Activated CD8-positive, alpha-beta T cell treated with anti-CD3 and anti-CD28 coated beads for 36 hours (primary cell): ENCODE measurements at regions not wholly inside any gene's neighbourhood (a gene's known extent, or its start where the extent isn't known, plus 50 kb on each side); places are given as distances from the start of the nearest gene placed in this dataset.

Experiments used
- ATAC-seq: fragments of 200-7000 bp; cut with Tn5 transposase; one replicate; pipeline ENCODE4 v1.10.0; 2021; ENCODE audit warnings: mild to moderate bottlenecking, moderate library complexity
- CTCF ChIA-PET: fragments of 350-600 bp; sonication (Branson Sonifier 250); formaldehyde crosslinking; loops from one replicate; lab custom pipeline; 2021; ENCODE audit warnings: antibody characterized with exemption; lab: Charles Lee
- POLR2A ChIA-PET: fragments of 350-600 bp; sonication (Branson Sonifier 250); formaldehyde crosslinking; loops from one replicate; lab custom pipeline; 2021; ENCODE audit warnings: antibody characterized with exemption; lab: Charles Lee
- DNase-seq: peaks from one replicate; pipeline ENCODE4 v3.0.0-alpha.2; 2020
- H3K27ac Mint-ChIP-seq: one replicate; pipeline ENCODE4 v1.8.0; 2021; ENCODE audit warnings: mild to moderate bottlenecking, mixed read lengths
- H3K27me3 Mint-ChIP-seq: one replicate; pipeline ENCODE4 v1.8.0; 2021; ENCODE audit warnings: mixed read lengths
- H3K36me3 Mint-ChIP-seq: one replicate; pipeline ENCODE4 v1.8.0; 2021; ENCODE audit warnings: low read depth, mixed read lengths
- H3K4me1 Mint-ChIP-seq: one replicate; pipeline ENCODE4 v1.8.0; 2021; ENCODE audit warnings: low read depth, mixed read lengths
- H3K4me3 Mint-ChIP-seq: one replicate; pipeline ENCODE4 v1.8.0; 2021; ENCODE audit warnings: mild to moderate bottlenecking, moderate library complexity, mixed read lengths
- H3K9me3 Mint-ChIP-seq: one replicate; pipeline ENCODE4 v1.8.0; 2021; ENCODE audit warnings: mixed read lengths
- intact Hi-C: fragments of 100-400 bp; cut with micrococcal nuclease; formaldehyde crosslinking; loops from one replicate; pipeline ENCODE4 v1.10.0; 2022
- TF ChIP-seq, protein P1 (sequence below): fragments of 200-600 bp; IDR thresholded peaks from one replicate; pipeline ENCODE4 v1.8.0; 2022; ENCODE audit warnings: antibody characterized with exemption, mild to moderate bottlenecking

DNA sequence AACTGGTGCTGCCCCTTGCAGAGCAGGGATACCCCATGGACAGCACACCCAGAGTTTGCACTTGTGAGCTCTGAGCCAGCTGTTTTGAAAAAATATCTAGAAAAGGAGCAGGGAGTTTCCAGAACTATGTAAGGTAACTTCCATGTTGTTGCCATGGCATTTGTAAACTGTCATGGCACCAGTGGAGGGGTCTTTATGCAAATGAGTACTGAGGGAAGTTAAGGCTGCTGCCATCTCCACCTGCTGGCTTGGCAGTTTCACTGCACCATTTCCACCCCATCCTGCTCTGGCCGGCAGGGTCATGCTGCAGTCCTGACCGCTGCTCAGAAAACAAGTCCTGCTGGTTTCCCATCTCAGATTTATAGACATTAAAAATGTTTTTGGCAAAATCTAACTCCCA, 52.3 kb upstream of the SNTG2 start:
- H3K27ac Mint-ChIP-seq = no peak overlapping the region
- TF ChIP-seq, protein P1, sequence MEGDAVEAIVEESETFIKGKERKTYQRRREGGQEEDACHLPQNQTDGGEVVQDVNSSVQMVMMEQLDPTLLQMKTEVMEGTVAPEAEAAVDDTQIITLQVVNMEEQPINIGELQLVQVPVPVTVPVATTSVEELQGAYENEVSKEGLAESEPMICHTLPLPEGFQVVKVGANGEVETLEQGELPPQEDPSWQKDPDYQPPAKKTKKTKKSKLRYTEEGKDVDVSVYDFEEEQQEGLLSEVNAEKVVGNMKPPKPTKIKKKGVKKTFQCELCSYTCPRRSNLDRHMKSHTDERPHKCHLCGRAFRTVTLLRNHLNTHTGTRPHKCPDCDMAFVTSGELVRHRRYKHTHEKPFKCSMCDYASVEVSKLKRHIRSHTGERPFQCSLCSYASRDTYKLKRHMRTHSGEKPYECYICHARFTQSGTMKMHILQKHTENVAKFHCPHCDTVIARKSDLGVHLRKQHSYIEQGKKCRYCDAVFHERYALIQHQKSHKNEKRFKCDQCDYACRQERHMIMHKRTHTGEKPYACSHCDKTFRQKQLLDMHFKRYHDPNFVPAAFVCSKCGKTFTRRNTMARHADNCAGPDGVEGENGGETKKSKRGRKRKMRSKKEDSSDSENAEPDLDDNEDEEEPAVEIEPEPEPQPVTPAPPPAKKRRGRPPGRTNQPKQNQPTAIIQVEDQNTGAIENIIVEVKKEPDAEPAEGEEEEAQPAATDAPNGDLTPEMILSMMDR = no peak
- ChIA-PET CTCF (no interaction called here), POLR2A (no interaction called here)
- no peak for DNase-seq
- no peak overlapping the region for H3K4me3 Mint-ChIP-seq
- peaks cover 29% of the 10 kb centered on the region for H3K9me3 Mint-ChIP-seq
- peak; percentile 20 for ATAC-seq
- intact Hi-C loops = no loop called here
- peaks cover 5% of the 10 kb centered on the region for H3K27me3 Mint-ChIP-seq
- no peaks in the 10 kb centered on the region for H3K36me3 Mint-ChIP-seq
- H3K4me1 Mint-ChIP-seq = no peaks in the 10 kb centered on the region

DNA sequence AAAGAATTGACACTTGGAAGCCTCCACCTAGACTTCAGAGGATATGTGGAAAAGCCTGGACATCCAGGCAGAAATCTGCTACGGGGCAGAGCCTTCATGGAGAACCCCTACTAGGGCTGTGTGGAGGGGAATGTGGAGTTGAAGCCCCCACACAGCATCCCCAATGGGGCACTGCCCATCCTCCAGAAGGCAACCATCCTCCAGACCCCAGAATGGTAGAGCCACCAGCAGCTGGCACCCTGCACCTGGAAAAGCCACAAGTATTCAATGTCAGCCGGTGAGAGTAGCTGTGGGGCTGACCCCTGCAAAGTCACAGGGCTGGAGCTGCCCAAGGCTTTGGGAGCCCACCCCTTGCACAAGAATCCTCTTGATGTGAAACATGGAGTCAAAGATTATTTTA, 53.6 kb upstream of the SNTG2 start:
- Mint-ChIP-seq H3K4me1 (no peaks in the 10 kb centered on the region), H3K4me3 (no peak overlapping the region), H3K9me3 (peaks cover 29% of the 10 kb centered on the region), H3K27ac (no peak overlapping the region), H3K27me3 (peaks cover 10% of the 10 kb centered on the region), H3K36me3 (no peaks in the 10 kb centered on the region)
- TF ChIP-seq, protein P1 = no peak
- ATAC-seq (no peak), DNase-seq (no peak)
- POLR2A ChIA-PET = no interaction called here
- CTCF ChIA-PET = interaction anchor here (1.3 kb wide), 1 partner anchor 13 kb away, joined by 3 read pairs; no protein-coding TSS in a partner anchor
- intact Hi-C loops = no loop called here

DNA sequence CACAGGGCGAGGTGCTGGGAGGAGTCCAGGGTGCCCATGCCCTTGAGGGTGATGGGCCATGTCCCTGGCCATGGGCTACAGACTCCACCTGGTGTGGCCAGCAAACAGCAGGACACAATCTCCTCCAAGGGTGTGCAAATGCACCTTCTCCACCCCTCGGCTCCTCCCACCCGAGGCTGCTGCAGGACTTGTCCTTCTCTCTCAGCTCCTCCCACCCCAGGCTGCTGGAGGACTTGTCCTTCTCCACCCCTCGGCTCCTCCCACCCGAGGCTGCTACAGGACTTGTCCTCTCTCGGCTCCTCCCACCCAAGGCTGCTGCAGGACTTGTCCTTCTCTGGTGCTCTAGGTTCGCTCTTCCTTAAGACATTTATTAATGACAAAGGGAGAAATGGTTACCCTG, 57.3 kb upstream of the SNTG2 start:
- DNase-seq = no peak
- POLR2A ChIA-PET = no interaction called here
- no peaks in the 10 kb centered on the region for H3K36me3 Mint-ChIP-seq

DNA sequence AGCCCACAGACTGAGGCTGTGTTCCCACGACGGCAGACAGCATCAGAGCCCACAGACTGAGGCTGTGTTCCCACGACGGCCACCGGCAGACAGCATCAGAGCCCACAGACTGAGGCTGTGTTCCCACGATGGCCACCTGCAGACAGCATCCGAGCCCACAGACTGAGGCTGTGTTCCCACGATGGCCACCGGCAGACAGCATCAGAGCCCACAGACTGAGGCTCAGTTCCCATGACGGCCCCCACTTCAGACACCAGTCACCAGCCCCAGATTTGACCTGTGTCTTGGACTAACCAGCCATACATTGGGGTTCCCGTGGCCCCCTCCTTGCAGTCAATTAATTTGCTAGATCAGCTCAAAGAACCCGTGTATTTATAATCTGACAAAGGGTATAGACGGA, 57.8 kb upstream of the SNTG2 start:
- no peak for DNase-seq
- TF ChIP-seq, protein P1 = no peak
- ChIA-PET POLR2A (no interaction called here), CTCF (no interaction called here)
- ATAC-seq = no peak
- Mint-ChIP-seq H3K27me3 (peaks cover 20% of the 10 kb centered on the region), H3K4me3 (no peak overlapping the region), H3K36me3 (no peaks in the 10 kb centered on the region), H3K9me3 (peaks cover 23% of the 10 kb centered on the region), H3K27ac (no peak overlapping the region), H3K4me1 (no peaks in the 10 kb centered on the region)
- intact Hi-C loops = no loop called here

More for the DNA sequence above, 57.3 kb upstream of the SNTG2 start:
- Mint-ChIP-seq H3K9me3 (peaks cover 24% of the 10 kb centered on the region), H3K4me1 (no peaks in the 10 kb centered on the region), H3K27me3 (peaks cover 20% of the 10 kb centered on the region), H3K27ac (no peak overlapping the region), H3K4me3 (no peak overlapping the region)
- TF ChIP-seq, protein P1 = no peak
- ATAC-seq = peak; percentile 27
- intact Hi-C loops = no loop called here
- CTCF ChIA-PET = no interaction called here

DNA sequence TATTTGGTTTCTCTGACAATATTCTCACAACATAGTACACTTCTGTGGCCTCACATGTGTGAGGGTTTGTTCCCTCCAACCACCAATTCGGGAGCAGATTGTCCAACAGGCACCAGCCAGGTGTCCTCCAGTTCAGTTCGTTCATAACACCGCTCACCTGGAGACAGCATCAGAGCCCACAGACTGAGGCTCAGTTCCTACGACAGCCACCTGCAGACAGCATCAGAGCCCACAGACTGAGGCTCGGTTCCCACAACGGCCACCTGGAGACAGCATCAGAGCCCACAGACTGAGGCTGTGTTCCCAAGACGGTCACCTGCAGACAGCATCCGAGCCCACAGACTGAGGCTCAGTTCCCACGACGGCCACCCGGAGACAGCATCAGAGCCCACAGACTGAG, 58.2 kb upstream of the SNTG2 start:
- POLR2A ChIA-PET = no interaction called here

More for the DNA sequence above, 58.2 kb upstream of the SNTG2 start:
- TF ChIP-seq, protein P1 = no peak
- Mint-ChIP-seq H3K27ac (no peak overlapping the region), H3K4me1 (no peaks in the 10 kb centered on the region), H3K4me3 (no peak overlapping the region), H3K27me3 (peaks cover 20% of the 10 kb centered on the region), H3K36me3 (no peaks in the 10 kb centered on the region), H3K9me3 (peaks cover 18% of the 10 kb centered on the region)
- no peak for DNase-seq
- intact Hi-C loops = no loop called here
- CTCF ChIA-PET = no interaction called here
- no peak for ATAC-seq
